ENCODE measurements at regions not wholly inside any gene's neighbourhood (a gene's known extent, or its start where the extent isn't known, plus 50 kb on each side); places are given as distances from the start of the nearest gene placed in this dataset.

DNA sequence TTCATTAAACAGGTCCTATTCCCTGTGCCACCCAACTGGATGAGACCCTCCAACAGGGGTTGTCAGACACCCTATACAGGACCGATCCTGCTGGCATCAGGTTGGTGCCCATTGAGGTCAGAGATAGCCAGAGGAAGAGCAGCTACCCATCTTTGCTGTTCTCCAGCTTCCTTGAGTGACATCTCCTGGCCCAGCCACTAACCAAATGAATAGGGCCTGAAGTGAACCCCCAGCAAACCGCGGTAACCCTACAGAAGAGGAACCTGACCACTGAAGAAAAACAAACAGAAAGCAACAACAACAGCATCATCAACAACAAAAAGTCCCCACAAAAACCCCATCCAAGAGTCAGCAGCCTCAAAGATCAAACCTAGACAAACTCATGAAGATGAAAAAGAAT lies 133.6 kb upstream of the ARPP21 start:
- TF ChIP-seq, protein P1, sequence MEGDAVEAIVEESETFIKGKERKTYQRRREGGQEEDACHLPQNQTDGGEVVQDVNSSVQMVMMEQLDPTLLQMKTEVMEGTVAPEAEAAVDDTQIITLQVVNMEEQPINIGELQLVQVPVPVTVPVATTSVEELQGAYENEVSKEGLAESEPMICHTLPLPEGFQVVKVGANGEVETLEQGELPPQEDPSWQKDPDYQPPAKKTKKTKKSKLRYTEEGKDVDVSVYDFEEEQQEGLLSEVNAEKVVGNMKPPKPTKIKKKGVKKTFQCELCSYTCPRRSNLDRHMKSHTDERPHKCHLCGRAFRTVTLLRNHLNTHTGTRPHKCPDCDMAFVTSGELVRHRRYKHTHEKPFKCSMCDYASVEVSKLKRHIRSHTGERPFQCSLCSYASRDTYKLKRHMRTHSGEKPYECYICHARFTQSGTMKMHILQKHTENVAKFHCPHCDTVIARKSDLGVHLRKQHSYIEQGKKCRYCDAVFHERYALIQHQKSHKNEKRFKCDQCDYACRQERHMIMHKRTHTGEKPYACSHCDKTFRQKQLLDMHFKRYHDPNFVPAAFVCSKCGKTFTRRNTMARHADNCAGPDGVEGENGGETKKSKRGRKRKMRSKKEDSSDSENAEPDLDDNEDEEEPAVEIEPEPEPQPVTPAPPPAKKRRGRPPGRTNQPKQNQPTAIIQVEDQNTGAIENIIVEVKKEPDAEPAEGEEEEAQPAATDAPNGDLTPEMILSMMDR (IDR thresholded peaks at IDR 0.05; ENCODE audit: extremely low read depth in 1 of 2, insufficient read depth in 1 of 2, low read depth in 1 of 2, low read length in 2 of 2) = no peak
- TF ChIP-seq MAX (IDR thresholded peaks at IDR 0.05; ENCODE audit: insufficient read depth, insufficient read length) (no peak), POLR2AphosphoS5 (IDR thresholded peaks at IDR 0.05; ENCODE audit: insufficient read depth, low read depth, low read length) (no peak), EZH2 (IDR thresholded peaks at IDR 0.05; ENCODE audit: borderline replicate concordance, low read depth, low read length, severe bottlenecking) (no peak)

Data from endothelial cell of umbilical vein (primary cell).